IMR-90 (cell line): ENCODE measurements at regions not wholly inside any gene's neighbourhood (a gene's known extent, or its start where the extent isn't known, plus 50 kb on each side); places are given as distances from the start of the nearest gene placed in this dataset.
"Not testable (repeated sequence)": the region's sequence is repeated elsewhere in the genome, so short reads cannot be mapped to it uniquely, and the experiment has no call there.

Experiments used
- ATAC-seq: fragments of 200-7000 bp; cut with Tn5 transposase; 2 replicates; pipeline ENCODE4 v1.9.1; 2020; ENCODE audit warnings: low read depth, mild to moderate bottlenecking, moderate library complexity
- BruUV-seq: library from RNA; stranded (reverse); fragments of 400-500 nt; replicated peaks from 2 replicates; lab custom pipeline; 2021; lab: Mats Ljungman, UMichigan
- CTCF ChIA-PET: fragments of 300-600 bp; formaldehyde crosslinking; extraction: SDS; loops from one replicate; lab custom pipeline; 2021; ENCODE audit warnings: antibody characterized with exemption; lab: Yijun Ruan, JAX
- POLR2A ChIA-PET: fragments of 300-600 bp; sonication (Branson Sonifier 250); formaldehyde crosslinking; loops from one replicate; lab custom pipeline; 2022; ENCODE audit warnings: antibody characterized with exemption; ENCODE audit not compliant: unreplicated experiment; lab: Charles Lee
- DNase-seq: peaks from one replicate; pipeline ENCODE4 v3.0.0; 2013
- H2AFZ ChIP-seq: replicated peaks from 2 replicates; pipeline ENCODE3; 2013; ENCODE audit warnings: low read length, mild to moderate bottlenecking; ENCODE audit not compliant: poor library complexity
- H2AK5ac ChIP-seq: 2 replicates; pipeline ENCODE4 v1.6.1; 2013; ENCODE audit warnings: low read depth, low read length, inconsistent platforms
- H2AK9ac ChIP-seq: replicated peaks from 2 replicates; pipeline ENCODE3; 2013; ENCODE audit warnings: mild to moderate bottlenecking, low read depth, low read length, moderate library complexity; ENCODE audit not compliant: poor library complexity
- H2BK120ac ChIP-seq: 2 replicates; pipeline ENCODE4 v1.6.1; 2013; ENCODE audit warnings: low read depth, low read length, inconsistent platforms
- H2BK15ac ChIP-seq: 3 replicates; pipeline ENCODE4 v1.6.1; 2013; ENCODE audit warnings: low read depth, low read length, inconsistent platforms
- H2BK20ac ChIP-seq: 2 replicates; pipeline ENCODE4 v1.6.1; 2013; ENCODE audit warnings: low read depth, mild to moderate bottlenecking, inconsistent platforms, low read length, moderate library complexity
- H2BK5ac ChIP-seq: 2 replicates; pipeline ENCODE4 v1.6.1; 2013; ENCODE audit warnings: mild to moderate bottlenecking, low read depth, low read length, inconsistent platforms; ENCODE audit not compliant: poor library complexity, severe bottlenecking
- H3K14ac ChIP-seq: replicated peaks from 2 replicates; pipeline ENCODE4 v1.6.1; 2013; ENCODE audit warnings: low read depth, low read length, inconsistent platforms
- H3K18ac ChIP-seq: 2 replicates; pipeline ENCODE4 v1.6.1; 2013; ENCODE audit warnings: low read depth, low read length, control low read depth
- H3K23ac ChIP-seq: 2 replicates; pipeline ENCODE4 v1.6.1; 2013; ENCODE audit warnings: low read depth, low read length, inconsistent platforms
- H3K27ac ChIP-seq: 2 replicates; pipeline ENCODE4 v1.5.1; 2013; ENCODE audit warnings: mild to moderate bottlenecking, control low read depth, low read length; ENCODE audit not compliant: insufficient read depth
- H3K27me3 ChIP-seq: 2 replicates; pipeline ENCODE4 v1.6.1; 2013; ENCODE audit warnings: low read length; ENCODE audit not compliant: control insufficient read depth, insufficient read depth
- H3K36me3 ChIP-seq: 2 replicates; pipeline ENCODE4 v1.6.1; 2013; ENCODE audit warnings: low read length, mixed read lengths; ENCODE audit not compliant: control insufficient read depth, insufficient read depth
- H3K4ac ChIP-seq: 2 replicates; pipeline ENCODE4 v1.6.1; 2013; ENCODE audit warnings: low read depth, low read length, inconsistent platforms
- H3K4me1 ChIP-seq: 2 replicates; pipeline ENCODE4 v1.6.1; 2013; ENCODE audit warnings: low read length, mixed read lengths; ENCODE audit not compliant: control insufficient read depth, insufficient read depth
- H3K4me2 ChIP-seq: 2 replicates; pipeline ENCODE4 v1.6.1; 2013; ENCODE audit warnings: low read depth, mild to moderate bottlenecking, control low read depth, low read length, moderate library complexity
- H3K4me3 ChIP-seq: 2 replicates; pipeline ENCODE4 v1.5.1; 2013; ENCODE audit warnings: low read depth, mild to moderate bottlenecking, control low read depth, low read length, moderate library complexity; ENCODE audit not compliant: insufficient read depth
- H3K56ac ChIP-seq: 2 replicates; pipeline ENCODE4 v1.6.1; 2013; ENCODE audit warnings: low read length, inconsistent platforms; ENCODE audit not compliant: insufficient read depth; ENCODE audit errors: extremely low read depth
- H3K79me1 ChIP-seq, 2 experiments: 2 replicates each; pipeline ENCODE4 v1.6.1; 2013; ENCODE audit warnings: low read length in 2 of 2, inconsistent platforms in 1 of 2, low read depth in 1 of 2
- H3K9ac ChIP-seq: 2 replicates; pipeline ENCODE4 v1.6.1; 2013; ENCODE audit warnings: low read depth, low read length, control low read depth
- H3K9me1 ChIP-seq: 2 replicates; pipeline ENCODE4 v1.6.1; 2013; ENCODE audit warnings: low read length, inconsistent platforms; ENCODE audit not compliant: insufficient read depth
- H3K9me3 ChIP-seq: 2 replicates; pipeline ENCODE4 v1.6.1; 2013; ENCODE audit warnings: low read length; ENCODE audit not compliant: control insufficient read depth, insufficient read depth
- H4K20me1 ChIP-seq: 2 replicates; pipeline ENCODE4 v1.6.1; 2013; ENCODE audit warnings: low read length, inconsistent platforms; ENCODE audit not compliant: insufficient read depth
- H4K5ac ChIP-seq: 2 replicates; pipeline ENCODE4 v1.6.1; 2013; ENCODE audit warnings: mild to moderate bottlenecking, low read depth, low read length, control low read depth
- H4K8ac ChIP-seq, 2 experiments: 2 replicates each; pipeline ENCODE4 v1.6.1; 2013; ENCODE audit warnings: low read depth in 2 of 2, low read length in 2 of 2, control low read depth in 1 of 2, inconsistent platforms in 1 of 2
- H4K91ac ChIP-seq: 2 replicates; pipeline ENCODE4 v1.6.1; 2013; ENCODE audit warnings: low read depth, low read length, inconsistent platforms; ENCODE audit not compliant: insufficient read depth
- WGBS, 2 experiments: methylation state at CpG; one replicate each; pipeline versions ENCODE4 v1.1.5 to v1.1.7; 2013; ENCODE audit warnings: missing lambda C conversion rate in 2 of 2; ENCODE audit not compliant: insufficient read length in 1 of 2; ENCODE audit errors: extremely low coverage in 2 of 2; 5-methylcytosine and 5-hydroxymethylcytosine counted together
- dilution Hi-C: fragments of 300-500 bp; cut with HindIII; formaldehyde crosslinking; loops from one replicate; pipeline ENCODE4 v1.14.3; 2018; ENCODE audit warnings: low sequenced_read_pairs; ENCODE audit not compliant: unreplicated experiment
- in situ Hi-C: fragments of 300-500 bp; cut with MboI; formaldehyde crosslinking; loops from 3 replicates; pipeline ENCODE4 v1.14.3; 2019; ENCODE audit warnings: low sequenced_read_pairs, inconsistent platforms, mixed read lengths
- intact Hi-C: fragments of 100-400 bp; cut with micrococcal nuclease; formaldehyde crosslinking; loops from 2 replicates; pipeline ENCODE4 v1.10.0; 2022

GRCh38 chr21:13985137-13985864 is 225.5 kb downstream of the LIPI start:
- H4K8ac ChIP-seq, H2BK120ac ChIP-seq, H3K9ac ChIP-seq, H2BK5ac ChIP-seq, H2BK15ac ChIP-seq, DNase-seq, H3K36me3 ChIP-seq, H3K56ac ChIP-seq, H3K79me1 ChIP-seq, H3K27me3 ChIP-seq, H3K18ac ChIP-seq, ATAC-seq, H3K9me1 ChIP-seq, H3K9me3 ChIP-seq, POLR2A ChIA-PET, in situ Hi-C loops, H4K20me1 ChIP-seq, H3K14ac ChIP-seq, H4K91ac ChIP-seq, H2AK5ac ChIP-seq, H4K5ac ChIP-seq, H3K4me3 ChIP-seq, H2AK9ac ChIP-seq, H3K27ac ChIP-seq, H3K4me2 ChIP-seq, intact Hi-C loops, H2BK20ac ChIP-seq, H2AFZ ChIP-seq, BruUV-seq, H3K23ac ChIP-seq, dilution Hi-C loops, CTCF ChIA-PET, H3K4ac ChIP-seq, H3K4me1 ChIP-seq: not testable (repeated sequence)
- 90% methylated on average over 4 of the region's 9 CpGs; no CpG with 5 or more reads in 1 of the 2 experiments for WGBS, 2 experiments

GRCh38 chr21:13984728-13985127 is 226.0 kb downstream of the LIPI start:
- H3K79me1 ChIP-seq, dilution Hi-C loops, H3K4me3 ChIP-seq, H3K27ac ChIP-seq, ATAC-seq, H4K8ac ChIP-seq, H3K18ac ChIP-seq, H2BK20ac ChIP-seq, H3K9me1 ChIP-seq, H2BK5ac ChIP-seq, H2AFZ ChIP-seq, H3K27me3 ChIP-seq, H3K36me3 ChIP-seq, H3K9me3 ChIP-seq, H4K5ac ChIP-seq, H3K4ac ChIP-seq, H3K14ac ChIP-seq, H4K20me1 ChIP-seq, CTCF ChIA-PET, in situ Hi-C loops, H2BK120ac ChIP-seq, H2AK9ac ChIP-seq, H3K56ac ChIP-seq, H3K4me1 ChIP-seq, BruUV-seq, POLR2A ChIA-PET, H2BK15ac ChIP-seq, H2AK5ac ChIP-seq, H3K23ac ChIP-seq, DNase-seq, H3K9ac ChIP-seq, H4K91ac ChIP-seq, H3K4me2 ChIP-seq: not testable (repeated sequence)
- WGBS, 2 experiments: no CpG with 5 or more reads among the region's 5 CpGs
- intact Hi-C loops: loop anchor here (5.0 kb wide), 1 partner anchor 73 kb away; no protein-coding TSS in a partner anchor
